ENCODE measurements at regions not wholly inside any gene's neighbourhood (a gene's known extent, or its start where the extent isn't known, plus 50 kb on each side); places are given as distances from the start of the nearest gene placed in this dataset.

DNA sequence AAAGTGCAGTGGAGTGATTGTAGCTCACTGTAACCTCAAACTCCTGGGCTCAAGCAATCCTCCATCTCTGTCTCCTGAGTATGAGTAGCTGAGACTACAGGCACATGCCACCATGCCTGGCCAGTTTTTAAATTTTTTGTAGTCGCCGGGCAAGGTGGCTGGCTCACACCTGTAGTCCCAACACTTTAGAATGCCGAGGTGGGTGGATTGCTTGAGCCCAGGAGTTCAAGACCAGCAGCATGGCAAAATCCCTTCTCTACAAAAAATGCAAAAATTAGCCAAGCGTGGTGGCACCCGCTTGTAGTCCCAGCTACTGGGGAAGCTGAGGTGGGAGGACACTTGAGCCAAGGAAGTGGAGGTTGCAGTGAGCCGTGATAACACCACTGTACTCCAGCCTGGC, 219.5 kb downstream of the KLHL28 start:
- H3K23ac ChIP-seq (ENCODE audit: low read depth, low read length) = no peak overlapping the region
- no peak overlapping the region for H3K4me2 ChIP-seq (ENCODE audit: low read depth, low read length)
- no peaks in the 10 kb centered on the region for H3K4me1 ChIP-seq (ENCODE audit: control insufficient read depth, insufficient read depth, low read length)
- no peak overlapping the region for H3K4me3 ChIP-seq (ENCODE audit: insufficient read depth, low read depth, low read length)
- no peak overlapping the region for H2BK15ac ChIP-seq (ENCODE audit: low read depth, low read length)
- H2AK5ac ChIP-seq (ENCODE audit: low read depth, low read length) = no peak overlapping the region
- H3K9me1 ChIP-seq (ENCODE audit: insufficient read depth, low read length) = no peaks in the 10 kb centered on the region
- H3K4ac ChIP-seq (ENCODE audit: low read depth, low read length) = no peak overlapping the region
- no TSS peak for BruUV-seq (replicated peaks)
- no peak overlapping the region for H2BK20ac ChIP-seq (ENCODE audit: low read depth, low read length)
- WGBS, 2 experiments (ENCODE audit: extremely low coverage in 2 of 2, insufficient read length in 1 of 2) = no CpG with 5 or more reads among the region's 6 CpGs
- H4K20me1 ChIP-seq (ENCODE audit: insufficient read depth, low read length) = no peaks in the 10 kb centered on the region
- in situ Hi-C loops (cut with MboI; ENCODE audit: low sequenced_read_pairs) = no loop called here
- H3K14ac ChIP-seq (replicated peaks; ENCODE audit: low read depth, low read length) = no peak overlapping the region
- H3K27ac ChIP-seq (ENCODE audit: insufficient read depth, low read length) = no peak overlapping the region
- intact Hi-C loops (cut with micrococcal nuclease) = no loop called here
- no peak overlapping the region for H3K56ac ChIP-seq (ENCODE audit: extremely low read depth, insufficient read depth, low read length)
- no peaks in the 10 kb centered on the region for H3K9me3 ChIP-seq (ENCODE audit: control insufficient read depth, insufficient read depth, low read length)
- ATAC-seq (ENCODE audit: low read depth) (no peak), DNase-seq (no peak)
- H2AK9ac ChIP-seq (replicated peaks; ENCODE audit: low read depth, low read length, poor library complexity) = no peak overlapping the region
- no peak overlapping the region for H4K91ac ChIP-seq (ENCODE audit: insufficient read depth, low read depth, low read length)
- CTCF ChIA-PET = no interaction called here
- H4K5ac ChIP-seq (ENCODE audit: low read depth, low read length) = no peak overlapping the region
- H3K36me3 ChIP-seq (ENCODE audit: control insufficient read depth, insufficient read depth, low read length) = no peaks in the 10 kb centered on the region
- no peak overlapping the region for H3K18ac ChIP-seq (ENCODE audit: low read depth, low read length)
- TF ChIP-seq, protein P1, sequence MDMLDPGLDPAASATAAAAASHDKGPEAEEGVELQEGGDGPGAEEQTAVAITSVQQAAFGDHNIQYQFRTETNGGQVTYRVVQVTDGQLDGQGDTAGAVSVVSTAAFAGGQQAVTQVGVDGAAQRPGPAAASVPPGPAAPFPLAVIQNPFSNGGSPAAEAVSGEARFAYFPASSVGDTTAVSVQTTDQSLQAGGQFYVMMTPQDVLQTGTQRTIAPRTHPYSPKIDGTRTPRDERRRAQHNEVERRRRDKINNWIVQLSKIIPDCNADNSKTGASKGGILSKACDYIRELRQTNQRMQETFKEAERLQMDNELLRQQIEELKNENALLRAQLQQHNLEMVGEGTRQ (IDR thresholded peaks at IDR 0.05; ENCODE audit: low read depth, low read length) = no peak
- TF ChIP-seq, protein P2, sequence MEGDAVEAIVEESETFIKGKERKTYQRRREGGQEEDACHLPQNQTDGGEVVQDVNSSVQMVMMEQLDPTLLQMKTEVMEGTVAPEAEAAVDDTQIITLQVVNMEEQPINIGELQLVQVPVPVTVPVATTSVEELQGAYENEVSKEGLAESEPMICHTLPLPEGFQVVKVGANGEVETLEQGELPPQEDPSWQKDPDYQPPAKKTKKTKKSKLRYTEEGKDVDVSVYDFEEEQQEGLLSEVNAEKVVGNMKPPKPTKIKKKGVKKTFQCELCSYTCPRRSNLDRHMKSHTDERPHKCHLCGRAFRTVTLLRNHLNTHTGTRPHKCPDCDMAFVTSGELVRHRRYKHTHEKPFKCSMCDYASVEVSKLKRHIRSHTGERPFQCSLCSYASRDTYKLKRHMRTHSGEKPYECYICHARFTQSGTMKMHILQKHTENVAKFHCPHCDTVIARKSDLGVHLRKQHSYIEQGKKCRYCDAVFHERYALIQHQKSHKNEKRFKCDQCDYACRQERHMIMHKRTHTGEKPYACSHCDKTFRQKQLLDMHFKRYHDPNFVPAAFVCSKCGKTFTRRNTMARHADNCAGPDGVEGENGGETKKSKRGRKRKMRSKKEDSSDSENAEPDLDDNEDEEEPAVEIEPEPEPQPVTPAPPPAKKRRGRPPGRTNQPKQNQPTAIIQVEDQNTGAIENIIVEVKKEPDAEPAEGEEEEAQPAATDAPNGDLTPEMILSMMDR (conservative IDR thresholded peaks at IDR 0.05; ENCODE audit: low read depth, low read length) = no peak
- TF ChIP-seq, protein P3, sequence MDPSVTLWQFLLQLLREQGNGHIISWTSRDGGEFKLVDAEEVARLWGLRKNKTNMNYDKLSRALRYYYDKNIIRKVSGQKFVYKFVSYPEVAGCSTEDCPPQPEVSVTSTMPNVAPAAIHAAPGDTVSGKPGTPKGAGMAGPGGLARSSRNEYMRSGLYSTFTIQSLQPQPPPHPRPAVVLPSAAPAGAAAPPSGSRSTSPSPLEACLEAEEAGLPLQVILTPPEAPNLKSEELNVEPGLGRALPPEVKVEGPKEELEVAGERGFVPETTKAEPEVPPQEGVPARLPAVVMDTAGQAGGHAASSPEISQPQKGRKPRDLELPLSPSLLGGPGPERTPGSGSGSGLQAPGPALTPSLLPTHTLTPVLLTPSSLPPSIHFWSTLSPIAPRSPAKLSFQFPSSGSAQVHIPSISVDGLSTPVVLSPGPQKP (IDR thresholded peaks at IDR 0.05; ENCODE audit: borderline replicate concordance, low read depth, low read length) = no peak
- TF ChIP-seq FOS (IDR thresholded peaks at IDR 0.05; ENCODE audit: low read depth, low read length) = no peak
- no peak for TF ChIP-seq POLR2A (IDR thresholded peaks at IDR 0.05; ENCODE audit: low read depth, low read length)
- no peak for TF ChIP-seq MXI1 (IDR thresholded peaks at IDR 0.05; ENCODE audit: borderline replicate concordance, low read depth, low read length)
- TF ChIP-seq RCOR1 (IDR thresholded peaks at IDR 0.05; ENCODE audit: insufficient replicate concordance, low read length) = no peak
- no peak for TF ChIP-seq RFX5 (IDR thresholded peaks at IDR 0.05; ENCODE audit: low read depth, low read length)
- no peak for TF ChIP-seq CHD1 (IDR thresholded peaks at IDR 0.05; ENCODE audit: low read depth, low read length)
- TF ChIP-seq BHLHE40 (IDR thresholded peaks at IDR 0.05; ENCODE audit: low read depth, low read length) = no peak
- no peak for TF ChIP-seq SMC3 (IDR thresholded peaks at IDR 0.05; ENCODE audit: low read depth, low read length)
- TF ChIP-seq RAD21 (IDR thresholded peaks at IDR 0.05; ENCODE audit: low read length) = no peak
- TF ChIP-seq MAZ (IDR thresholded peaks at IDR 0.05; ENCODE audit: borderline replicate concordance, low read depth, low read length) = no peak
- TF ChIP-seq MAFK (IDR thresholded peaks at IDR 0.05; ENCODE audit: low read depth, low read length) = no peak
- no peak for TF ChIP-seq NFE2L2 (IDR thresholded peaks at IDR 0.05; ENCODE audit: low read depth, low read length)
- TF ChIP-seq CEBPB (IDR thresholded peaks at IDR 0.05; ENCODE audit: low read depth, low read length) = no peak
- H3K9ac ChIP-seq (ENCODE audit: low read depth, low read length) = no peak overlapping the region
- dilution Hi-C loops (cut with HindIII; ENCODE audit: low sequenced_read_pairs, unreplicated experiment) = no loop called here
- no peak overlapping the region for H2AFZ ChIP-seq (replicated peaks; ENCODE audit: low read length, poor library complexity)
- no peak overlapping the region for H2BK5ac ChIP-seq (ENCODE audit: low read depth, low read length, poor library complexity, severe bottlenecking)
- H4K8ac ChIP-seq (ENCODE audit: low read depth in 2 of 2, low read length in 2 of 2) = no peak overlapping the region
- no peaks in the 10 kb centered on the region for H3K27me3 ChIP-seq (ENCODE audit: control insufficient read depth, insufficient read depth, low read length)
- H2BK120ac ChIP-seq (ENCODE audit: low read depth, low read length) = no peak overlapping the region
- POLR2A ChIA-PET (ENCODE audit: unreplicated experiment) = no interaction called here
- H3K79me1 ChIP-seq (ENCODE audit: low read depth in 1 of 2, low read length in 2 of 2) = no peaks in the 10 kb centered on the region

All from IMR-90 (cell line).